Nephron progenitor cell (in vitro differentiated cells): ENCODE measurements at regions not wholly inside any gene's neighbourhood (a gene's known extent, or its start where the extent isn't known, plus 50 kb on each side); places are given as distances from the start of the nearest gene placed in this dataset.

Experiments used
- DNase-seq: peaks from one replicate; pipeline ENCODE4 v3.0.0; 2021
- H3K27ac Mint-ChIP-seq: 2 replicates; pipeline ENCODE4 v1.8.0; 2021; ENCODE audit warnings: mild to moderate bottlenecking, moderate library complexity, mixed read lengths
- H3K27me3 Mint-ChIP-seq: 2 replicates; pipeline ENCODE4 v1.8.0; 2021; ENCODE audit warnings: mild to moderate bottlenecking, low read depth, mixed read lengths; ENCODE audit not compliant: poor library complexity
- H3K36me3 Mint-ChIP-seq: 2 replicates; pipeline ENCODE4 v1.8.0; 2021; ENCODE audit warnings: low read depth, mixed read lengths
- H3K4me1 Mint-ChIP-seq: 2 replicates; pipeline ENCODE4 v1.8.0; 2021; ENCODE audit warnings: mixed read lengths
- H3K4me3 Mint-ChIP-seq: 2 replicates; pipeline ENCODE4 v1.8.0; 2021; ENCODE audit warnings: mild to moderate bottlenecking, moderate library complexity, mixed read lengths
- H3K9me3 Mint-ChIP-seq: 2 replicates; pipeline ENCODE4 v1.8.0; 2021; ENCODE audit warnings: mild to moderate bottlenecking, moderate library complexity, mixed read lengths
- CTCF ChIP-seq: fragments of 200-600 bp; sonication (generic); IDR thresholded peaks from 2 replicates; pipeline ENCODE4 v1.5.0; 2021; ENCODE audit warnings: antibody characterized with exemption

- Mint-ChIP-seq H3K36me3 (no peaks in the 10 kb centered on the region), H3K27ac (no peak overlapping the region), H3K4me3 (no peak overlapping the region), H3K9me3 (no peaks in the 10 kb centered on the region), H3K27me3 (no peaks in the 10 kb centered on the region), H3K4me1 (peaks cover 2% of the 10 kb centered on the region)
- no peak for TF ChIP-seq CTCF
- no peak for DNase-seq
These were observed 96.3 kb upstream of the ANKRD1 start for GRCh38 chr10:91017198-91017597.

GRCh38 chr10:91021901-91022300, 101.0 kb upstream of the ANKRD1 start:
- Mint-ChIP-seq H3K27ac (no peak overlapping the region), H3K36me3 (peaks cover 4% of the 10 kb centered on the region), H3K27me3 (peaks cover 4% of the 10 kb centered on the region), H3K9me3 (peaks cover 19% of the 10 kb centered on the region), H3K4me3 (no peak overlapping the region), H3K4me1 (peaks cover 28% of the 10 kb centered on the region)
- no peak for TF ChIP-seq CTCF
- no peak for DNase-seq

GRCh38 chr10:91022390-91022789, 101.5 kb upstream of the ANKRD1 start:
- peaks cover 4% of the 10 kb centered on the region for H3K36me3 Mint-ChIP-seq
- DNase-seq = no peak
- H3K27ac Mint-ChIP-seq = no peak overlapping the region
- no peak for TF ChIP-seq CTCF
- peaks cover 24% of the 10 kb centered on the region for H3K9me3 Mint-ChIP-seq
- H3K4me3 Mint-ChIP-seq = no peak overlapping the region
- H3K4me1 Mint-ChIP-seq = peaks cover 28% of the 10 kb centered on the region
- H3K27me3 Mint-ChIP-seq = peaks cover 4% of the 10 kb centered on the region

- peaks cover 28% of the 10 kb centered on the region for H3K4me1 Mint-ChIP-seq
- peaks cover 4% of the 10 kb centered on the region for H3K27me3 Mint-ChIP-seq
- peaks cover 25% of the 10 kb centered on the region for H3K9me3 Mint-ChIP-seq
- DNase-seq = no peak
- H3K4me3 Mint-ChIP-seq = no peak overlapping the region
- no peak for TF ChIP-seq CTCF
- peak overlapping the region; percentile 15 for H3K27ac Mint-ChIP-seq
- H3K36me3 Mint-ChIP-seq = peaks cover 4% of the 10 kb centered on the region
These were observed 102.2 kb upstream of the ANKRD1 start for GRCh38 chr10:91022924-91023699.

GRCh38 chr10:91023700-91024398, 103.0 kb upstream of the ANKRD1 start:
- Mint-ChIP-seq H3K27me3 (peaks cover 4% of the 10 kb centered on the region), H3K36me3 (peaks cover 4% of the 10 kb centered on the region), H3K4me1 (peaks cover 28% of the 10 kb centered on the region), H3K4me3 (no peak overlapping the region), H3K9me3 (peaks cover 25% of the 10 kb centered on the region), H3K27ac (no peak overlapping the region)
- DNase-seq = no peak
- no peak for TF ChIP-seq CTCF

GRCh38 chr10:91024541-91024940, 103.7 kb upstream of the ANKRD1 start:
- TF ChIP-seq CTCF = no peak
- H3K36me3 Mint-ChIP-seq = peaks cover 4% of the 10 kb centered on the region

More at GRCh38 chr10:91024541-91024940, 103.7 kb upstream of the ANKRD1 start:
- H3K4me3 Mint-ChIP-seq = no peak overlapping the region
- peaks cover 28% of the 10 kb centered on the region for H3K4me1 Mint-ChIP-seq
- DNase-seq = no peak
- peaks cover 25% of the 10 kb centered on the region for H3K9me3 Mint-ChIP-seq
- peaks cover 6% of the 10 kb centered on the region for H3K27me3 Mint-ChIP-seq
- no peak overlapping the region for H3K27ac Mint-ChIP-seq
